ENCODE measurements at regions not wholly inside any gene's neighbourhood (a gene's known extent, or its start where the extent isn't known, plus 50 kb on each side); places are given as distances from the start of the nearest gene placed in this dataset.

GRCh38 chr6:167755461-167755860 is 71.2 kb upstream of the AFDN start:
- DNase-seq (ENCODE audit: low read depth, low spot score) (no peak), FAIRE-seq (no peak)
- H3K9me3 ChIP-seq (ENCODE audit: control insufficient read depth, low read depth, low read length): no peaks in the 10 kb centered on the region
- TF ChIP-seq EZH2 (IDR thresholded peaks at IDR 0.05; ENCODE audit: low read length) (no peak), CTCF (optimal IDR thresholded peaks at IDR 0.05 in 1 of 3, IDR thresholded peaks at IDR 0.05 in 1 of 3, conservative IDR thresholded peaks at IDR 0.05 in 1 of 3; ENCODE audit: extremely low read depth in 1 of 3, insufficient read depth in 2 of 3, low read length in 3 of 3) (no peak)
- H3K4me2 ChIP-seq (ENCODE audit: control insufficient read depth, extremely low read depth, insufficient read depth, low read depth, low read length): no peak overlapping the region
- no peaks in the 10 kb centered on the region for H3K79me2 ChIP-seq (ENCODE audit: control insufficient read depth, insufficient read depth, low read length)
- no peaks in the 10 kb centered on the region for H3K27me3 ChIP-seq (ENCODE audit: control insufficient read depth, extremely low read depth, insufficient read depth, low read length)
- H3K9ac ChIP-seq (ENCODE audit: control insufficient read depth, extremely low read depth, insufficient read depth, low read length): no peak overlapping the region
- H3K4me3 ChIP-seq (ENCODE audit: control insufficient read depth in 2 of 3, extremely low read depth in 1 of 3, insufficient read depth in 2 of 3, low read depth in 1 of 3, low read length in 3 of 3): no peak overlapping the region
- no peaks in the 10 kb centered on the region for H3K9me1 ChIP-seq (ENCODE audit: control insufficient read depth, extremely low read depth, insufficient read depth, low read length)
- H3K27ac ChIP-seq (ENCODE audit: control insufficient read depth, insufficient read depth, low read length): no peak overlapping the region
- no peaks in the 10 kb centered on the region for H3K4me1 ChIP-seq (ENCODE audit: control insufficient read depth, extremely low read depth, insufficient read depth, low read length)
- no peaks in the 10 kb centered on the region for H3K36me3 ChIP-seq (ENCODE audit: control insufficient read depth in 2 of 2, extremely low read depth in 1 of 2, insufficient read depth in 2 of 2, low read length in 2 of 2)
- H2AFZ ChIP-seq (ENCODE audit: control insufficient read depth, low read length): no peak overlapping the region
- dilution Hi-C loops (cut with MboI; ENCODE audit: extremely low pct_ligation_motif_present, low sequenced_read_pairs): no loop called here
- no peaks in the 10 kb centered on the region for H4K20me1 ChIP-seq (ENCODE audit: control insufficient read depth, extremely low read depth, insufficient read depth, low read length)

GRCh38 chr6:167756597-167756996 is 70.1 kb upstream of the AFDN start:
- no peaks in the 10 kb centered on the region for H3K4me1 ChIP-seq (ENCODE audit: control insufficient read depth, extremely low read depth, insufficient read depth, low read length)
- FAIRE-seq: no peak
- dilution Hi-C loops (cut with MboI; ENCODE audit: extremely low pct_ligation_motif_present, low sequenced_read_pairs): no loop called here
- H3K79me2 ChIP-seq (ENCODE audit: control insufficient read depth, insufficient read depth, low read length): no peaks in the 10 kb centered on the region
- H3K9ac ChIP-seq (ENCODE audit: control insufficient read depth, extremely low read depth, insufficient read depth, low read length): no peak overlapping the region
- TF ChIP-seq CTCF (optimal IDR thresholded peaks at IDR 0.05 in 1 of 3, IDR thresholded peaks at IDR 0.05 in 1 of 3, conservative IDR thresholded peaks at IDR 0.05 in 1 of 3; ENCODE audit: extremely low read depth in 1 of 3, insufficient read depth in 2 of 3, low read length in 3 of 3): no peak
- TF ChIP-seq EZH2 (IDR thresholded peaks at IDR 0.05; ENCODE audit: low read length): no peak
- H3K27ac ChIP-seq (ENCODE audit: control insufficient read depth, insufficient read depth, low read length): no peak overlapping the region
- no peaks in the 10 kb centered on the region for H3K9me3 ChIP-seq (ENCODE audit: control insufficient read depth, low read depth, low read length)
- H3K9me1 ChIP-seq (ENCODE audit: control insufficient read depth, extremely low read depth, insufficient read depth, low read length): no peaks in the 10 kb centered on the region
- H2AFZ ChIP-seq (ENCODE audit: control insufficient read depth, low read length): no peak overlapping the region
- DNase-seq (ENCODE audit: low read depth, low spot score): no peak
- no peak overlapping the region for H3K4me2 ChIP-seq (ENCODE audit: control insufficient read depth, extremely low read depth, insufficient read depth, low read depth, low read length)
- no peaks in the 10 kb centered on the region for H4K20me1 ChIP-seq (ENCODE audit: control insufficient read depth, extremely low read depth, insufficient read depth, low read length)
- H3K4me3 ChIP-seq (ENCODE audit: control insufficient read depth in 2 of 3, extremely low read depth in 1 of 3, insufficient read depth in 2 of 3, low read depth in 1 of 3, low read length in 3 of 3): no peak overlapping the region
- no peaks in the 10 kb centered on the region for H3K27me3 ChIP-seq (ENCODE audit: control insufficient read depth, extremely low read depth, insufficient read depth, low read length)
- no peaks in the 10 kb centered on the region for H3K36me3 ChIP-seq (ENCODE audit: control insufficient read depth in 2 of 2, extremely low read depth in 1 of 2, insufficient read depth in 2 of 2, low read length in 2 of 2)

Data from keratinocyte (primary cell).